ENCODE measurements at regions not wholly inside any gene's neighbourhood (a gene's known extent, or its start where the extent isn't known, plus 50 kb on each side); places are given as distances from the start of the nearest gene placed in this dataset.
"Not testable (repeated sequence)": the region's sequence is repeated elsewhere in the genome, so short reads cannot be mapped to it uniquely, and the experiment has no call there.

- TF ChIP-seq EZH2 (IDR thresholded peaks at IDR 0.05; ENCODE audit: borderline replicate concordance); CTCF (IDR thresholded peaks at IDR 0.05; ENCODE audit: poor library complexity); EZH2phosphoT487 (IDR thresholded peaks at IDR 0.05; ENCODE audit: low read depth, severe bottlenecking, unreplicated experiment): not testable (repeated sequence)
Measured at GRCh38 chr10:109542050-109542603, 381.2 kb downstream of the XPNPEP1 start.
